Endodermal cell (in vitro differentiated cells): ENCODE measurements at regions not wholly inside any gene's neighbourhood (a gene's known extent, or its start where the extent isn't known, plus 50 kb on each side); places are given as distances from the start of the nearest gene placed in this dataset.

Experiments used
- DNase-seq: peaks from one replicate; pipeline ENCODE4 v3.0.0-alpha.2; 2017
- H3K27ac ChIP-seq: 2 replicates; pipeline ENCODE4 v1.5.1; 2013; ENCODE audit warnings: mild to moderate bottlenecking, low read depth, low read length, moderate library complexity
- H3K27me3 ChIP-seq: 2 replicates; pipeline ENCODE4 v1.6.1; 2013; ENCODE audit warnings: mild to moderate bottlenecking, low read length, moderate library complexity; ENCODE audit not compliant: insufficient read depth, control insufficient read depth, poor library complexity, severe bottlenecking
- H3K36me3 ChIP-seq: 2 replicates; pipeline ENCODE4 v1.7.0; 2013; ENCODE audit warnings: mild to moderate bottlenecking, low read length, moderate library complexity; ENCODE audit not compliant: control insufficient read depth, insufficient read depth
- H3K4me1 ChIP-seq: one replicate; pipeline ENCODE4 v1.7.0; 2013; ENCODE audit warnings: low read length; ENCODE audit not compliant: control insufficient read depth, insufficient read depth
- H3K4me3 ChIP-seq: 2 replicates; pipeline ENCODE4 v1.5.1; 2013; ENCODE audit warnings: mild to moderate bottlenecking, low read length, moderate library complexity
- H3K9ac ChIP-seq: 2 replicates; pipeline ENCODE4 v1.6.1; 2013; ENCODE audit warnings: mild to moderate bottlenecking, low read length, moderate library complexity; ENCODE audit not compliant: poor library complexity, severe bottlenecking; ENCODE audit errors: extremely low read depth
- H3K9me3 ChIP-seq: 2 replicates; pipeline ENCODE4 v1.6.1; 2013; ENCODE audit warnings: mild to moderate bottlenecking, low read length, moderate library complexity; ENCODE audit not compliant: control insufficient read depth
- H3K27ac Mint-ChIP-seq: 2 replicates; pipeline ENCODE4 v1.8.0; 2020; ENCODE audit warnings: mixed read lengths
- H3K27me3 Mint-ChIP-seq: 2 replicates; pipeline ENCODE4 v1.8.0; 2021; ENCODE audit warnings: mild to moderate bottlenecking, mixed read lengths; ENCODE audit not compliant: insufficient read depth
- H3K36me3 Mint-ChIP-seq: 2 replicates; pipeline ENCODE4 v1.8.0; 2020; ENCODE audit warnings: low read depth, mixed read lengths
- H3K4me1 Mint-ChIP-seq: 2 replicates; pipeline ENCODE4 v1.8.0; 2020; ENCODE audit warnings: mixed read lengths
- H3K4me3 Mint-ChIP-seq: 2 replicates; pipeline ENCODE4 v1.8.0; 2020; ENCODE audit warnings: mild to moderate bottlenecking, moderate library complexity, mixed read lengths
- H3K9me3 Mint-ChIP-seq: 2 replicates; pipeline ENCODE4 v1.8.0; 2020; ENCODE audit warnings: mild to moderate bottlenecking, mixed read lengths
- WGBS, 2 experiments: methylation state at CpG; one replicate each; pipeline versions ENCODE4 v1.1.5 to v1.1.7; 2013; ENCODE audit warnings: missing lambda C conversion rate in 2 of 2, mixed read lengths in 1 of 2; ENCODE audit not compliant: insufficient coverage in 1 of 2, insufficient read length in 1 of 2; 5-methylcytosine and 5-hydroxymethylcytosine counted together
- TF ChIP-seq, protein P1 (sequence below): fragments of 200-600 bp; sonication (generic); conservative IDR thresholded peaks from 2 replicates; pipeline ENCODE4 v1.5.0; 2021; ENCODE audit warnings: antibody characterized with exemption, mild to moderate bottlenecking

DNA sequence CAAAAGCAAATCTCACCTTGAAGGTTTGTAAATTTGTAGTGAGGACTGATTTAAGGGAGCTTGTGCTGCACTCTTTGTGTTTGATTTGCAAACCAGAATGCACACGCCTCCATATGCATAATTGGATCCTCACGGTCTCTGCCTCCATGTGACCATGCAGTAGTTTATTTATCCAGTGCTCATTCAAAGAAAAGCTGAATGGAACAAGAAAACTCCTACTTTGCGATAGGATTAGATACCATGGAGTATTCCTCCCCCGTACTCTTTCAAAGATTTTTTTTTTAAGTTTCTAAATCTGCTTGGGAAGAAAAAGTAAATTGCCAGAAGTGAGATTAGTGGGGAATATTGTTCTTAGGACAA lies 290.4 kb upstream of the TUT7 start:
- Histone ChIP-seq H3K4me3 (no peak overlapping the region), H3K27me3 (no peaks in the 10 kb centered on the region), H3K36me3 (no peaks in the 10 kb centered on the region), H3K9me3 (no peaks in the 10 kb centered on the region), H3K4me1 (peaks cover 6% of the 10 kb centered on the region), H3K27ac (peak overlapping the region; percentile 66), H3K9ac (no peak overlapping the region)
- DNase-seq = no peak
- H3K27ac Mint-ChIP-seq = no peak overlapping the region
- peaks cover 29% of the 10 kb centered on the region for H3K4me1 Mint-ChIP-seq
- H3K27me3 Mint-ChIP-seq = no peaks in the 10 kb centered on the region
- H3K36me3 Mint-ChIP-seq = no peaks in the 10 kb centered on the region
- no peak overlapping the region for H3K4me3 Mint-ChIP-seq
- TF ChIP-seq, protein P1, sequence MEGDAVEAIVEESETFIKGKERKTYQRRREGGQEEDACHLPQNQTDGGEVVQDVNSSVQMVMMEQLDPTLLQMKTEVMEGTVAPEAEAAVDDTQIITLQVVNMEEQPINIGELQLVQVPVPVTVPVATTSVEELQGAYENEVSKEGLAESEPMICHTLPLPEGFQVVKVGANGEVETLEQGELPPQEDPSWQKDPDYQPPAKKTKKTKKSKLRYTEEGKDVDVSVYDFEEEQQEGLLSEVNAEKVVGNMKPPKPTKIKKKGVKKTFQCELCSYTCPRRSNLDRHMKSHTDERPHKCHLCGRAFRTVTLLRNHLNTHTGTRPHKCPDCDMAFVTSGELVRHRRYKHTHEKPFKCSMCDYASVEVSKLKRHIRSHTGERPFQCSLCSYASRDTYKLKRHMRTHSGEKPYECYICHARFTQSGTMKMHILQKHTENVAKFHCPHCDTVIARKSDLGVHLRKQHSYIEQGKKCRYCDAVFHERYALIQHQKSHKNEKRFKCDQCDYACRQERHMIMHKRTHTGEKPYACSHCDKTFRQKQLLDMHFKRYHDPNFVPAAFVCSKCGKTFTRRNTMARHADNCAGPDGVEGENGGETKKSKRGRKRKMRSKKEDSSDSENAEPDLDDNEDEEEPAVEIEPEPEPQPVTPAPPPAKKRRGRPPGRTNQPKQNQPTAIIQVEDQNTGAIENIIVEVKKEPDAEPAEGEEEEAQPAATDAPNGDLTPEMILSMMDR = no peak
- no peaks in the 10 kb centered on the region for H3K9me3 Mint-ChIP-seq
- 89 to 92% methylated on average over 4 of the region's 4 CpGs for WGBS, 2 experiments

DNA sequence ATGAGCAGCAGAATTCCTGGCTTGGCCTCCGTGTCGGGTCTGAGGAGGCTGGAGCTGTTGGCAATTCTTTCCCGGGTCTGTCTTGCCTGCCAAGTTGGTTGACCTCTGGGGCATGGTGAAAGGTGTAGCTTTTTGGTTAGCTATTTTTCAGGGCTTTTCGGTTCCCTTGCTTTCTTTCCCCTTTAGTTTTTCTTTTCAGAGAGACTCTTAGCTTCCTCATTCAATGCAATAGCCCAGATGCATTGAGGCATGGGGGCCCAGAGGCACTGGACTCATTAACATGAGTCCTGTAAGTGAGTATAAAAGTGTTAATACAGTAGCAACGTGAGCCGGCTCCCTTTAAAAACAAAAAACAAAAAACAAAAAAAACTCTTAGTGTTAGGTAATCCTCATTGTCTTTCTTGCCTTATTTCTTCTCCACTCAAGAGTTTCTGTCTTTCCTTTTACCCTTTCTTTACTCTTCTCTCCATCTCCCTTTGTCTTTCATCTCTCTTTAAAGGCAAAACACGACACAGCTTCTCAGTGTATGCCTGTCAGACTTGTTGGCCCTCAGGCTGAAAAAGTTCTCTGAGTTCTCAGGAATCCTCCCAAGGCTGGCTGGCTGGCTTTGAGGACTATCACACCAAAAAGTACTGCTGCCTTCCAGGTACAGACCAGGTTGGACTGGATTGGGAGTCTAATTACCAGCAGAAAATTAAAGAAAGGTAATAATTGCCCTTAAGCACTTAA lies 289.9 kb upstream of the TUT7 start:
- Mint-ChIP-seq H3K36me3 (no peaks in the 10 kb centered on the region), H3K27me3 (no peaks in the 10 kb centered on the region), H3K9me3 (no peaks in the 10 kb centered on the region), H3K4me1 (peaks cover 31% of the 10 kb centered on the region), H3K4me3 (no peak overlapping the region), H3K27ac (no peak overlapping the region)
- Histone ChIP-seq H3K4me1 (peaks cover 6% of the 10 kb centered on the region), H3K36me3 (no peaks in the 10 kb centered on the region), H3K9ac (no peak overlapping the region), H3K4me3 (no peak overlapping the region), H3K27ac (peak overlapping the region; percentile 66), H3K27me3 (no peaks in the 10 kb centered on the region), H3K9me3 (no peaks in the 10 kb centered on the region)
- no peak for DNase-seq
- 71 to 81% methylated on average over 3 to 7 of the region's 7 CpGs for WGBS, 2 experiments
- TF ChIP-seq, protein P1 = no peak

DNA sequence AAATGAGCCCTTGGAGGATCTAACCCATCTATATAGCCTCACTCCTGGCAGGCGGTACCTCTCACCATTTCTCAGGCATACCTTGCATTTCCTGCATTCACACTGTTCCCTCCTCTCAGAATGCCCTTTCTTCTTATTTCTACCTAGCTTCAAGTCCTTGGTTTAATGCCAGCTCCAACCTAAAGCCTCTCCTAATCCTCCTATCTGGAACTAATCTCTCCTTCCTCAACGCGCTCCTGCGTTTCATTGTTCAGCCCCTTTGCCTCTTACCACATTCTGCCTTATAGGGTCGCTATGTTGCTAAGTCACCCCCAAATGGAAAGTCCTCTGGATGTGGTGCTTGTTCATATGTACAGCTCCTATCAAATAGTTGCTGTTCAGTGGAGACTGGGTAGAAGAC lies 288.5 kb upstream of the TUT7 start:
- H3K4me1 Mint-ChIP-seq = peaks cover 31% of the 10 kb centered on the region

More for the DNA sequence above, 288.5 kb upstream of the TUT7 start:
- Mint-ChIP-seq H3K4me3 (no peak overlapping the region), H3K27ac (no peak overlapping the region), H3K27me3 (no peaks in the 10 kb centered on the region), H3K36me3 (no peaks in the 10 kb centered on the region), H3K9me3 (no peaks in the 10 kb centered on the region)
- H3K27ac ChIP-seq = no peak overlapping the region
- no peaks in the 10 kb centered on the region for H3K9me3 ChIP-seq
- H3K4me3 ChIP-seq = no peak overlapping the region
- WGBS, 2 experiments = 94 to 100% methylated on average over 4 to 5 of the region's 5 CpGs
- TF ChIP-seq, protein P1 = no peak
- H3K4me1 ChIP-seq = peaks cover 6% of the 10 kb centered on the region
- no peak for DNase-seq
- H3K36me3 ChIP-seq = no peaks in the 10 kb centered on the region
- no peak overlapping the region for H3K9ac ChIP-seq
- no peaks in the 10 kb centered on the region for H3K27me3 ChIP-seq
